Renal pelvis (tissue), 1 donor: ENCODE measurements at regions not wholly inside any gene's neighbourhood (a gene's known extent, or its start where the extent isn't known, plus 50 kb on each side); places are given as distances from the start of the nearest gene placed in this dataset.

Experiments
- DNase-seq: peaks from one replicate; pipeline ENCODE4 v3.0.0-alpha.2; 2013

GRCh38 chr5:24831989-24832388 is 187.2 kb upstream of the CDH10 start:
- no peak for DNase-seq

- no peak for DNase-seq
Measured at GRCh38 chr5:24823625-24824024, 178.8 kb upstream of the CDH10 start.

DNA sequence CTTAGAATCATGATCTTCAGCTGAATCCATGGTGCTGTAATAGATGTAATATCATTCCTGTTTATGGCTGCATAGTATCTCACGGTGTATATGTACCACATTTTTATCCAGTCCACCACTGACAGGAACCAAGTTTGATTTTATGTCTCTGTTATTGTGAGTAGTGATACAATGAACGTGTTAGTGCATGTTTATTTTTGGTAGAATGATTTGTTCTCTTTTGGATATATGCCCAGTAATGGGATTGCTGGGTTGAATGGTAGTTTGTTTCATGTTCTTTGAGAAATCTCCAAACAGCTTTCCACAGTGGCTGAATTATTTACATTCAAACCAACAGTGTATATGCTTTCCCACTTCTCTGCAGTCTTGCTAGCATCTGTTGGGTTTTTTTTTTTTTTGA is 175.1 kb upstream of the CDH10 start:
- DNase-seq: no peak

GRCh38 chr5:24817966-24818365 is 173.2 kb upstream of the CDH10 start:
- DNase-seq: no peak

DNA sequence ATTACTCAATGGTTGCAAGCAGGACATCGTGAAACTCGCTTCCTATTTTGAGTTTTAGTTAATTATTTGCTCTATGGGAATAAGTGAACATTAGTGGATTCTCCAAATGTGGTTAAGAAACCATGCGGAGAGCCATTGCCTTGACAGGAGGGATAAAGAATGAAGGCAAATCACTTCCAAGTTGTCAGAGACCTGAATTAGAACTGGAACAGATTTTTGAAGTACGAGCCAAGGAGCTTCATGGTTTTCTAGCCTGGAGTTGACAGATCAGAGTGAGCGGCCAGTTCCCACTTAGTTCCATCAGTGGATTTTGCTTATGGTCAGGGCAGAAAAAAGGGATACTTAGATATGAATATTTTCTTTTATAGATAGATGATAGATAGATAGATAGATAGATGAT is 171.4 kb upstream of the CDH10 start:
- no peak for DNase-seq

DNA sequence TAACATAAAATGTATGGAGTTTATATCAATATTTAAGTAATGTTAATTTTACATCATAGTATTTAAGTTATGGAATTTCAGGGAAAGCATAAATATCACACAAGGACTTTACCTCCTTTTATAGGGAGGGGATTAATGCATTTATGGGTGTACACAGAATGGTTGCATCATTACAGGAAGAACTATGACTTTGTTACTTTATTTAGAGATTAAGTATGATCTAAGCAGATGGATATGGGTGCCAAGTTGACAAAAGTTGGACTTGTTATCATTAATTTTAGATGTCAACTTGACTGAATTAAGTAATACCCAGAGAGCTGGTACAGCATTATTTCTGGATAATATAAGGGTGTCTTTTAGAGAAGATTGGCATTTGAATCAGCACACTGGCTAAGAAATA is 160.5 kb upstream of the CDH10 start:
- DNase-seq: no peak

- DNase-seq: no peak
Measured at GRCh38 chr5:24804221-24804681, 159.5 kb upstream of the CDH10 start.

- DNase-seq: no peak
Measured at GRCh38 chr5:24791326-24791725, 146.5 kb upstream of the CDH10 start.

DNA sequence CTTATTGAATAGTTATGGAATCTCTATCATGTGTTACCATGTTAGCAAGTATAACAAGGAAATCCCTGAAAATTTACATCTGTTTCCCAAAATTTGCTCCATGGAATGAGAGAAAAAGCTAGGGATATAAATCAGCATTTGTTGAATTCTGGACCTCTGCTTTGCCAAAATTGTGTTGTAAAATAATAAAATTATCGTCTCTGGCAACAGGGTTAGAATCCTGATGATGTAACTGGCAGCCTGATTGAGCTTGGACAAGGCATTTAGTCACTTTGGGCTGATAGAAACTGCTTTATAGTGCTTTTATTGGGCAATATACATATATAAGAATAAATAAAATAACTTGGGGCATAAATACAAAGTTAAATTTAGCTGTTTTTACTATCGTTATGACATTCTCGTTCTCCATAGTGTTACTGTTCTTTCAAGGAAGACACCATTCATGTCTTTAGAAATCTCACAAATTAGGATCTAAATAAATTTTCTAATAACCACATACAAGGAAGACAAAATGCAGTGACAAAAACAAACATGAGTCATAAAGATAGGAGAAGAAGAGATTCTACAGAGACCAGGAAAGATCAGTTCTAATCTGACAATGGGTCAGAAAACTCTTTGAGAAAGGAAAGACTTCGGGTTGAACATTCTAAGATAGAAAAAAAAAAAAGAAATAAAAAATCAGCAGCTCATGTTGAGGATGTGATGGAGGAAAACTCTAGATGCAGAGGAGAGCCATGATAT is 145.0 kb upstream of the CDH10 start:
- DNase-seq: no peak

GRCh38 chr5:24788829-24789514 is 144.2 kb upstream of the CDH10 start:
- DNase-seq: no peak

GRCh38 chr5:24786108-24786507 is 141.3 kb upstream of the CDH10 start:
- DNase-seq: no peak

DNA sequence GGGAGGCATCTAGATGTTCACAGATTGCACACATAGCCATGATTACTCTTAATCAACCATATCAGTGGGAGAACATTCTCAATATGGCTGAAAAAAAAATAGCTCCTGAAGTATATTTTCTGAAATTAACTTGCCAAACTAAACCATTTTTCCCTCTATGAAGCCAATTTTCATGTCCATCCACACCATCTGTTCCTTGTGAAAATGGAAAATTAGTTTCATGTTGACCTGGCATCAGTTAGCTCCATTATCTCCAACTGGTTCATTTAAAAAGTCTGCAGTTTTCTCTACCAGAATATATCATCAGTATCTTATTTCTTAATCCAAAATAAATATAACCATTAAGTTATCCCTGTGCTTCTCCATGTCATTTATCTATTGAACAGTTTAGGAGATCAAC is 138.8 kb upstream of the CDH10 start:
- no peak for DNase-seq

- DNase-seq: no peak
Measured at GRCh38 chr5:24777392-24777791, 132.6 kb upstream of the CDH10 start.

GRCh38 chr5:24773261-24773660 is 128.5 kb upstream of the CDH10 start:
- no peak for DNase-seq

DNA sequence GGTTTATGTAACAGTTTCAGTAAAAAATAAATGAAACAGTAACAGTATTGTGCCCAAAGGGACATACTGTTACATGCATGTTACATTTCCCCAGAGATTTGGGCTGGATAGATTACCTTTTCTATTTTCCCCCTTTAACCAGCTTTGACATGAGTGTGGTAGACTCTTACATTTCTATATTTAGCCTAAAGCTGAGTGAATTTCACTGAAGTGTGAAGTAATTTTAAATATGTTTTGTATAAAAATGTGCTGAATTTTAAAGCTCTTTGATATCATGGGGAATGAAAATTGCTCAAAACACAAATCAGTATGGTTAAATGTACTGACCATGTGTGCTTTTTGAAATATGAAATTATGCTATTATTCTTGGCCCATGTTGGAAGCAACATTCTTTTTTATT is 122.3 kb upstream of the CDH10 start:
- no peak for DNase-seq

DNA sequence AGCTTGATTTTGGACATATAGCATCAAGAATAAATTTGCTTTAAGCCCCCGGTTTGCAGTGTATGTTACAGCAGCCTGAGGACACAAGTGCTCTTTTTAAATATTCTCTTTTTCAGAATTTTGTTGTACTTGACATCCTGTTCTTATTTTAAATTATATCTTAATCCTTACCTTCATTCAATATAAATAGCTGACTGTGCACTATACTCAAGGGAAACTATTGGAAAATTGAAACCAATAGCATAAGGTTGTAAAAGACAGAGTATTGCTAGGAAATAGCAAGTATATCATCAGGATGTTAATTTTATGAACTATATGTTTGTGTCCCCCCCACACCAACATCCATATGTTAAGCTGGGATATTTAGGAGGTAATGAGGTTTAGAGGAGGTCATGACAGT is 120.4 kb upstream of the CDH10 start:
- no peak for DNase-seq

DNA sequence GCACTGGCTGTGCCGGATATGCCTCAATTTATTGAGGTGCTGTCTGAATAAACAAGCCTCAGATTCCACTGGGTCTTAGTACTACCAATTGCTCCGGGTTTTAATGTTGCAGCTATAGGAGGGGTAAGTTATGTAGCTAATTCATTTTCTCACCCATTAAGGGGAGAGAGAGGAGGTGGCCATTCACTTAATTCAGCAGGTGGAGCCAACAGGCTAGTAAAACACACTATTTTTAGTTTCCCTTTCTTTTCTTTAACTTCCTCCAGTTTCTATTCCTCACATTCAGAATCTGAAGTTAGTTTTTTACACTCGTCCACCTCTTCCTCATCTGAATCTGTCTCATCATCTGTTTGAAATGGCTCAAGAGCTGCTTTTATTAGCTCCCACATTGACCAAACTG is 105.6 kb upstream of the CDH10 start:
- DNase-seq: no peak

- no peak for DNase-seq
Measured at GRCh38 chr5:24749701-24750100, 104.9 kb upstream of the CDH10 start.

- DNase-seq: no peak
Measured at GRCh38 chr5:24747327-24747726, 102.5 kb upstream of the CDH10 start.

- no peak for DNase-seq
Measured at GRCh38 chr5:24742334-24742733, 97.6 kb upstream of the CDH10 start.

- DNase-seq: no peak
Measured at GRCh38 chr5:24737163-24737562, 92.4 kb upstream of the CDH10 start.

GRCh38 chr5:24735284-24735683 is 90.5 kb upstream of the CDH10 start:
- DNase-seq: no peak

DNA sequence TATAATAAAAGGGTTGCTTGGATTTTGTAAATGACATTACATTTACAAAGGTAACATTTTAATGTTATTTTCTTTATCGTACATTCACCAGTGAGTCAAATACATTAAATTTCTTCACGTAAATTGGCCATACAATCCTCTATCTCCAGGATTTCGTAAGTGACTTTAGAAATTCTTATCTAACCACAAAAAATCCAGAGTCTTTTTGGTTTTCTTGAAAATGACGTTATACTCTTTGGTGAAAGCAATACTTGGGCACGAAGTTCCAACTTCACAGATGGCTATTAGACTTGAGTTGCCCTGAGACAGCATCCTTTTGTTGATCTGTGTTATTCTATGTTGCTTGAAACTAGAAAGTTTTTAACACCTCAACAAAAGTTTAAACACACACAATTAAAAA is 87.4 kb upstream of the CDH10 start:
- DNase-seq: no peak

- DNase-seq: no peak
Measured at GRCh38 chr5:24720743-24721142, 76.0 kb upstream of the CDH10 start.
